ENCODE measurements at regions not wholly inside any gene's neighbourhood (a gene's known extent, or its start where the extent isn't known, plus 50 kb on each side); places are given as distances from the start of the nearest gene placed in this dataset.
A peak's percentile ranks its signal among the peaks of the same experiment; 100 is the strongest.
"Not testable (repeated sequence)": the region's sequence is repeated elsewhere in the genome, so short reads cannot be mapped to it uniquely, and the experiment has no call there.

DNA sequence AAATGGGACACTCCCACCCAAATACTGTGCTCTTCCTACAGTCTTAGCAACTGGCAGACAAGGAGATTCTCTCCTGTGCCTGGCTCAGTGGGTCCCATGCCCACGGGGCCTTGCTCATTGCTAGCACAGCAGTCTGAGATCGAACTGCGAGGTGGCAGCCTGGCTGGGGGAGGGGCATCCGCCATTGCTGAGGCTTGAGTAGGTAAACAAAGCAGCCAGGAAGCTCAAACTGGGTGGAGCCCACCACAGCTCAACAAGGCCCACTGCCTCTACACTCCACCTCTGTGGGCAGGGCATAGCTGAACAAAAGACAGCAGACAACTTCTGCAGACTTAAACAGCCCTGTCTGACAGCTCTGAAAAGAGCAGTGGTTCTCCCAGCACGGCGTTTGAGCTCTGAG is 174.8 kb downstream of the COL12A1 start:
- not testable (repeated sequence) for DNase-seq (ENCODE audit: low read depth)

DNA sequence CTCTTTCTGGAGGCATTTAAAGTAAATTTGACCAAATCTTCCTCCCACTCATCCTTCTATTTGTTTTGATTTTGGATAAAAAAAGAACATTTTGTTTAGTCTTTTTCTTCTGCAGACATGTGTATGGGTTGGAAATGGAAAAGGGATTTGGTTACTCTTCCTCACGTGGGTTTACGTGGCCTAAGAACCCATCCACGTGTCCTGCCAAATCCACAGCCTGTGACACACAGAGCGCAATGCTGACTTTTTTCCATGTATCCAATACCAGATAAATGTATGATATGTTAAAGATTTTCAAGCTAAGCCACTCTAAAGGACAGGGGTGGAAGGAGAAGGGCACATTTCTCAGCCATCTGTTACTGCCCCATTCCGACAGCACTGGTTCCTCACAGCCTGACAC is 176.5 kb downstream of the COL12A1 start:
- no peak for DNase-seq (ENCODE audit: low read depth)

DNA sequence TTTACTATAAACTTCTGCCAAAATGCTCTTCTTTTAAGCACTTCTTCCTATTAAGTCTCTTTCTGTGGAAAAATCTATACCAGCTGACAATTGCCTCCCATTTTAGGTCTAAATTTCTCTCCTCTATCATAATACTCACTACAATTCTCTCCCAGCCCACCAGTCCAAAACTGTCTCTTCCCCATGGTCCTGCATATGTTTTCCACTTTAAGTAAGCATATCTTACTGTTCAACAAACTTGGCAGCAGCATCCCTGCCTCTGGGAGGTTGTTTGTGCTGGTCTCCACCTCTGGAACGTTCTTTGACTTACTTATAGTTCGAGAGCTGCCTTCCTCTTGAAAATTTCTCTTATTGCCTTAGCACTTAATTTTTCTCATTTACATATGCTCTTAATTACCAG is 180.5 kb downstream of the COL12A1 start:
- DNase-seq (ENCODE audit: low read depth) = peak; percentile 16

DNA sequence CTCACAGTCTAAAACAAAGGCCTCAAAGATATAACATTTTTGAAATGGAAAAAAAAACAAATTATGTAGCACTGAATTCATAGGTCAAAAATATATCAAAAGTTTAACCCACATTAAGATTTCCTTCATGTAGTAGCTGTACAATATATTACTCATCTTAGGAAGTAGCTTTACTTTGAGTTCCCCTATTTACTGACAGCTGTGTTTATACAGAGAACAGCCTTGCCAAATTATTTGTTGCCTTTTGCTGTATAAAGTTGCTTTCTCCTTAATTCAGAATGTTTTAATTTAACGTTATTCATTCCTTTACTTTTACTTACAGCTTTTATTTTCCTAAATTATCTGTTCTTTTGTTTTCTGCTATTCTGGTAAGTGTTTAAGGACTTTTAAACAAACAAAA is 181.0 kb downstream of the COL12A1 start:
- DNase-seq (ENCODE audit: low read depth) = peak; percentile 66

DNA sequence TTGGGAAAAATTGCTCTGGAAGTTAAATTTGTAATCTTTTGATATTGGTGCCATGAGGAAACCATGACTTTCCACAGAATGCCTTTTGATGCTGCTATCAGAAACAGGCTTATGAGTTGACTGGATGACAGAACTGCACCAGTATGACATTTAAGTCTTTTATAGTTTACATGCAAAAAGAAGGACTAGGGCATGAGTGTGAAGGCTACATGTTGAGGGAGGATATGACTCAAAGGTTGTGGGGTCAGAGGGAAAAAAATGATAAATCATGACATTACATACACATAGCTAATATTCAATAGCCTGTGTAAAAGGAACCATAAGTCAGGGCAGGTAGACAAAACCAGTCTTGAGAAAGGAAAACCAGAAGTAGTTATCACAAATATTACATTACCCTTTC is 182.2 kb downstream of the COL12A1 start:
- DNase-seq (ENCODE audit: low read depth) = peak; percentile 60

DNA sequence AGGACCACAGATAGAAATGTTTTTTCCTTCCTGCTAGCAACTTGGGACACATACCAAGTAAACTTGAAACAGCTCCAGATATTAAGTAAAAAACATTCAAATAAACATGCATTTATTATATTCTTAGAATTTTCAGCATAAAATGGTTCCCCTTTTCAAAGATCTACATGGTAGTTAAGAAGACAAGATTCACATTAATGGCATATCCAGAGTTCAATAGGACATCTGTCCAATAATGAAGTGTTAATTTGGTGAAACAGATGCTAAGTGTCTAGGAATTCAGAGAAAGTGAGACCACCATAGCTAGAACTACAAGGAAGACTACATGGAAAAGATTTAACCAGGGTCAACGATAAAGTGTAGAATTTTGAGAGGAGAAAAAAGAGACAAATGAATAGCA is 184.9 kb downstream of the COL12A1 start:
- no peak for DNase-seq (ENCODE audit: low read depth)

DNA sequence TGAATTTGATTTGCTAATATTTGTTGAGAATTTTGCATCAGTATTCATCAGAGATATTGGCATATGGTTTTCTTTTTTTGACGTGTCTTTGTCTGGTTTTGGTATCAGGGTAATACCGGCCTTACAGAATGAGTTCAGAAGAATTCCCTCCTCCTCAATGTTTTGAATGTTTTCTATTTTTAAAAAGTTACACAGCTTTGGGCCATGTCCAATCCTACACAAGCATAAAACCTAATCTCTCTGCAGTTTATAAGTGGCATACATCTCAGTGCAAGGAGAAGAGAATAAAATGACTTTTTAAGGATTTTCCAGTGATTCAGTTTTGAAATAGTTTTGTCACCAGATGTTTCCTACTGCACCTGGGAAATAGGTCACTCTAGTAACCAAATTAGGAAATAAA is 185.5 kb downstream of the COL12A1 start:
- DNase-seq (ENCODE audit: low read depth) = no peak

DNA sequence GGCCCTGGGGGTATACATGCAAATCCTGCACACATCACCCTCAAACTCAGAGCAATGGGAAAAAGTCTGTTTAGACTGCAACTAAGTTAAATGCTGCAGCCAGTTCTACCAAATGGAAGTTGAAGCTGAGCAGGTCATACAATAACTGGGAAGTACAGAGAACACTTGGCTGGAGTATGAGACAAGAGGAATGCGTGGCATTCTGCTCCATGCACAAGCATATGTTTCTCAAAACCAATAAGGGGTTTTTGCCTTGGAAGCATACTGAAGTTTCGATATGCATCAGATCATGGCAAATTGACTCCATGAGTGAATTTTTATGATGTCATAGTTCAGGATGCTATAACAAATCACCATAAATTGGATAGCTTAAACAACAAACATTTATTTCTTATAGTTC is 193.8 kb downstream of the COL12A1 start:
- DNase-seq (ENCODE audit: low read depth) = peak; percentile 22

DNA sequence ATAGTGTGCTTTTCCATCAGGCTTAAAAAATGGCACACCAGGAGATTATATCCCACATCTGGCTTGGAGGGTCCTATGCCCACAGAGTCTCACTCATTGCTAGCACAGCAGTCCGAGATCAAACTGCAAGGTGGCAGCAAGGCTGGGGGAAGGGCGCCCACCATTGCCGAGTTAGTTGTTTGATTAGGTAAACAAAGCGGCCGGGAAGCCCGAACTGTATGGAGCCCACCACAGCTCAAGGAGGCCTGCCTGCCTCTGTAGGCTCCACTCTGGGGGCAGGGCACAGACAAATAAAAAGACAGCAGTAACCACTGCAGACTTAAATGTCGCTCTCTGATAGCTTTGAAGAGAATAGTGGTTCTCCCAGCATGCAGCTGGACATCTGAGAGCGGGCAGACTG is 201.9 kb downstream of the COL12A1 start:
- not testable (repeated sequence) for DNase-seq (ENCODE audit: low read depth)

DNA sequence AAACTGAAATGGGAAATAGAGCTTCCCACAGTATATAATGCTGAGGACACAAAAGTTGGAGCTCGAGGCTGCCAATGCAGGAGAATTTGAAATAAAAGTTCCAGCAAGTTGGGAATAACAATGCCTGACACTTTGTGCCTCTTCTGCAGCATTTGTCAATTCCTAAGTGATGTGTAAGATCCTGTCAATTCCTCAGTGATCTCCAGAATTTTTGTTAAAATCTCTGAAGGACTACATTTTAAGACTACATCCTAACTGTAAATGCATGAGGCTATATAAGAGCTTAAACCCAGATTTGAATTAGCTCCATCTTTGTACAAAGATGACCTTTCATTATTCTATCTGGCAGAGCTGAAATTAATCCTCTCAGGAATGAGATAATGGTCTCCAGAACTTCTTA is 208.2 kb downstream of the COL12A1 start:
- DNase-seq (ENCODE audit: low read depth) = no peak

DNA sequence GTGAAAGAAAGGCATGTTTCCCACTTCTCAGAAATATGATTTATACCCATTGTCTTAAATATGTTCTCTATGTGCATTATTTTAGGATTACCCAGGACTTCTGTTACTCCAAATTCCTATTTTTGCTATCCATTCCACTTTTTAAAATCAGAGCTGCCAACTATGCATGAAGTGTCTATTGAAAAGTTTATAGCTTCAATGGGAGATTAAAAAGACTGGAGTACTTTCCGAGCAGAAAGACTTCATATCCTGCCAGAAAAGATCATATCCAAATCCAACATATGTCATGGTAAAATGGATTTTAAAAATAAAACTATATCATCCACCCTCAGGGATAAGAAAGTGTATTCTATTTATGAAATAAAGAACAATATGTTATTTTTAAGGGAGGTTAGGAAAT is 212.7 kb downstream of the COL12A1 start:
- no peak for DNase-seq (ENCODE audit: low read depth)

DNA sequence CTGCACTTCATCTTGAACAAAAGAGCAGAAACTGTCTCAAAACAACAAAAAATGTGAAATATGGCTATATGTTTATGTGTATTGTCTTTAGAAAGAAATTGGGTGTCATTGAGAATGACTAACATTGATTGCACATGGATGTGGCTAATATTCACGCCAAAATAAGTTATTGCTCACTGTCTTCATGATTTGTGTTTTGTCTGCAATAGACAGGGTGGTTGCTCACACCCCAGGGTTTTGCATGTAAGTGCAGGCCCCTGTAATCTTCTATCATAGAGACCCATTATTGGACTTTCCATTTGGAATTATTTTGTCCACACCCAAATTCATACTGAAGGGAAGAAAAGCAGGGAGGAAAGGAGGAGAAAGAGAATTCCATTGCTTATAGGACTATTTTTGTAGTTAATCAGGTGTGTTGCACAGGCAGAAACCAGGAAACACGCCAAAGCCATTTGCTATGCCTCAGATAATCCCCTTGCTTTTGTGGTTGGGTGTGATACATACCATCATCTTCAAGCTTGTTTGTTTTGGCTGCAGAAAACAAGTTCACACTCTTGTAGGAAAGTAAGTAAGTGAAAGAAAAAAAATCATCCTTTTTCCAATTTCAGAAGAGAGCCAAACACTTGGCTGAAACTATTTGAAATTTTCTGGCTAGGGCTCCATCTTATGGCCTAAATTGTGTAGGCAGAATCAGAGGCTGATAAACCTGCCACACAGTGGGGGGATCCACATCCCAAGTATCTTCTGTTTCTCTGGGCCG is 214.1 kb downstream of the COL12A1 start:
- peak; percentile 87 for DNase-seq (ENCODE audit: low read depth)

DNA sequence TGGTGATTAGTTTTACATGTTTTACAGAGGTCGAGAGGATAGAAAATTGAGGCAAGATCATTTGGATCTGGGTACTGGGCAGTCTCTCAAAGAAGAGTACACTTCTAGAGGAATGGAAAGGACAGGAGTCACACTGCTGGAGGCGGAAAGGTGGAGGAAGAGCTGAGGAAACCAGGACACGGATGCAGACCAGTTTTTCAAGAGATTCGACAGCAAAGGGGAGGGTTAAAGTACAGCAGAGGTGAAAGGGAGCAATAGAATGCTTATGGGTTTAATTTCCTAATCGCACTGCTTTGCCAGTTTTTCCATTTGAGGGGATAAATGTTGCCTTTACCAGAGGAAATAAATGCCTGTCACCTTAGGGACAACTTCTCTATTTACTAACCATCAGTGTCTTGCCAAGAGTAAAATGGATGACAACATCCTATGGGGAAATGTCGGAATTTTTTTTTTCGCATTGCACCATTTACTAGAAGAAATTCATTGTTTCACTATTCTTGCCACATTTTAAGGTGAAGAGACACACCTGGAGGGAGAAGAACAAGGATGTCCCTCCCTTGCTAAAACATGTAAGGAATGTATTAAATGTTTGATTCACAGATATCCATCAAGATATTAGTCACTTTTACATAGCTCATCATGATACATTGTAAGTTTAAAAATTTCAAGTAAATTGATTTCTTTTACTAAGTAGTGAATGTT is 226.6 kb downstream of the COL12A1 start:
- DNase-seq (ENCODE audit: low read depth) = no peak

DNA sequence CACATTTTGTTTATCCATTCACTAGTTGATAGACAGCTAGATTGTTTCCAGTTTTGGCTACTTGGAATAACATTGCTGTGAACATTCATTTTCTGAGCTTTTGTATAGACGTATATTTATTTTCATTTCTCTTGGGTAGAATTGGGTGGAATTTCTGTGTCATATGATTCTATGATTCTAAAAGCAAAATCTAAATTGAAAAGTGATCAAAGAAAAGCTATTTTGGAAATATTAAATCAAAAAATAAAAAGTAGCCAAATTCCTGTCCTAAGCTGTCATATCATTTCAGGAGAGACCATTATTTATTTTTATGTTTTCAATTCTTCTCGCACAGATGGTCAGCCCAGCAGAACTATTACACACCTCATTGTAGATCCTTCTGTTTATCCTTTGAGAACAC is 229.2 kb downstream of the COL12A1 start:
- DNase-seq (ENCODE audit: low read depth) = peak; percentile 10

DNA sequence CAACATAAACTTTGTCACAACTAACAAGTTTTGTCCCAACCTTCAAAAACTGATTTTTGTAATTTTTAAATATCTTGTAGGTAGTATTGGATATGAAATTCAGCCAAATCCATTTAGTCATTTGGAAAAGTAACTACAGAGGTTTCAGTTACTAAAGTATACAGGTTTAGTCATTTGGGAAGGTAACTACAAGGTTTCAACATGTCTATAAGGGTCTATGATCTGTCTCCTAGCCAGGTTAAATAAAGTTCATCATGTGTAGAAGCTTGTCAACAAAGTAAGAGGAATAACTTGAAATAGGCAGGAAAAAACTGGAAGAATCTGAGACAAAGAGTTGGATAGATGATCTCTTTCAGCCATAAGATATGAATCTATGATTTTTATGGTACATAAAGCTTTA is 229.8 kb downstream of the COL12A1 start:
- no peak for DNase-seq (ENCODE audit: low read depth)

DNA sequence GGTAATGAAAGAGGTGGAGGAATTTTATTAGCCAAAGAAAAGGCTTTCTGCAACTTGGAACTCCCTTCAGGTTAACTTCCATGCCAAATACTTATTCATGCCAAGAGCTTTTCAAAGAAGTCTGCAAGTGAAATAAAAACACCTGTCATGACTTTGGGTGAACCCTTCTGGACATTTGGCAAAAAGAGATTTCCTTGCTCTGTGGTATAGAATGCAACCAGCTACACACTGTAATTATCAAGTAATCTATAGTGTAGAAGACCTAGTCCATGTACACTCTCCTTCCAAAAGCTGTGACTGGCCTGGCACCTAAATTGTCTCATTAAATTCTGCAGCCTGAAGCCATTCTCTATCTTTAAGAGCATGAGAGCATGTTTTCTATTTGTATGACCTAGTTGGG is 232.3 kb downstream of the COL12A1 start:
- DNase-seq (ENCODE audit: low read depth) = no peak

DNA sequence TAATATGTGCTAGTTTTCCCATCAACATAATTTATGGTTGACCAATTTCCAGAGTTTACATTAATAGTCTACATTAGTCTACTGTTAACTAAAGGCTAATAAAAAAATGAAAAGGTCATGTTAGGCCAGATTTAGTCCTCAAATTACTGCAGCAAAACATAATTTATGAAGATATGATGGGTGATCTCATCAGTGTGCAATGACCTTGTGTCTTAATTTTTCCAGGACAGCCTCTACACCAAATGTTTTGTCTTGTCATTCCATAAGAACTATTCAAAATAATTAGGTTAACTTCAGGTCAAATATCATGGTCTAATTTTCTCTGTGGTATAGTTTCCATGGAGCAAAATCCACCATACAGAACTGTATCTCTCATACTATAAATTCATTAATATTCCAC is 234.2 kb downstream of the COL12A1 start:
- peak; percentile 53 for DNase-seq (ENCODE audit: low read depth)

DNA sequence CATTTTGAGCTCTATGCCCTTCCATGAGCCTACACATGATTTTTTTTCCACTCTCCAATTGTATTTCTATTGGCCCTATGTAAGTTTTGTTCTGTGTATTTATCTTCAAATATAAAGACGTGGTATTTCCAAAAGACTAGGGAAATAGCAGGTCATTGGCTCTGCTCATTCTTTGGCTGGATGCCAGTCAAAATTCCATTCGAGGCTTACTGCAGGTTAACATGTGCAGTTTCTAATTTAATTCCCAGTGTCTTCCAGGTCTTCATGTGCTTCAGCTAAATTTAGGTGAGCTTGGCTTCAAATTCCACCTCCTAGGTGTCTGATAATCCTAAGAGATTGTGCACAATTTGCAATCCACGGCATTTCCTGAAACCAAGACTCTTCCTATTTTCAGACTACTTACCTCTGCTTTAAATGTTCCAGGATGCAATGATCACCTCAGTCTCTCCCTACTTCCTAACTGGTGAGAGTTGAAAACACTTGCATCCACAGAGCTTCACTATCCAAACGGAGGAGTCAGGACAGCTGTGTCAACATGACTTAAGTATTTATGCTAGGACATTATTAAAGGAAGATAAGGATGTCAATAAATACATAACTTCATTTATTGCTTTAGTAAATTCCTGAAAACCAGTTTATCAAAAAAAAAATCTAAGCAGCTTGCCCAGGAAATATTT is 236.1 kb downstream of the COL12A1 start:
- peak; percentile 3 for DNase-seq (ENCODE audit: low read depth)

DNA sequence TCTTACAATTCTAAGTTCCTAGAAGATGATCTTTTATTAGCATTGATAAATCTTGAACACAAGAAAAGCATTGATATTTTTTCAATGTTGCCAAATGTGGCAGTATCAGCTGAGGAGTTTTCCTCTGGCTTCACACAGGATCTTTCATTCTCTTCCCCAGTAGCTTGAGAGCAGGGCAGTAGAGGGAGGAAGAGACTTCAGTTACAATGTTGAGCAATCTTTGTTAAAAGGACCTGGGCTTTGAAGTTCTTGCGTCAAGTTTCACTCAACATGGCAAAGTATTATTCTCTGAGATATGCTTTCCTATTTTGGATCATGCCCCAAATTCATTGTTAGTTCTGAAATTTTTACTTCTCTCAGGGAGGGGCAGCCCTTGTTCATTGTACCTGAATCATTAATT is 238.0 kb downstream of the COL12A1 start:
- DNase-seq (ENCODE audit: low read depth) = peak; percentile 49

DNA sequence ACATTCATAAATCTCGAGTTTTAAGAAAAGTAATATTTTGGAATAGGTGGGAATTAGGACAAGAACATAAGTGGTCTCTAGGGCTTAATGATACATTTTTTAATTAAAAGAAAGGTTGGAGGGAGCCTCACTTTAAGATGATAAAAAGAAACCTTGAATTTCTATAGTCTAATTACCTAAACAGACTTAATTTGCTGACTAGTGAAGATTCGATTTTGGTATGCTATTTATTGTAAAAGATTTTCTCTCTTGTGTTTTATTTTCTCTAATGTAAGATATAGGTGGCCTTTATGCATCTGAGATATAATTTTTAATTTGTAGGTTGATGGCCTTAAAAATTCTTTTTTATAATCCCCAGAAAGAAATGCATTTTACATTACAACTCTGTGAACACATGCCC is 239.1 kb downstream of the COL12A1 start:
- DNase-seq (ENCODE audit: low read depth) = no peak

DNA sequence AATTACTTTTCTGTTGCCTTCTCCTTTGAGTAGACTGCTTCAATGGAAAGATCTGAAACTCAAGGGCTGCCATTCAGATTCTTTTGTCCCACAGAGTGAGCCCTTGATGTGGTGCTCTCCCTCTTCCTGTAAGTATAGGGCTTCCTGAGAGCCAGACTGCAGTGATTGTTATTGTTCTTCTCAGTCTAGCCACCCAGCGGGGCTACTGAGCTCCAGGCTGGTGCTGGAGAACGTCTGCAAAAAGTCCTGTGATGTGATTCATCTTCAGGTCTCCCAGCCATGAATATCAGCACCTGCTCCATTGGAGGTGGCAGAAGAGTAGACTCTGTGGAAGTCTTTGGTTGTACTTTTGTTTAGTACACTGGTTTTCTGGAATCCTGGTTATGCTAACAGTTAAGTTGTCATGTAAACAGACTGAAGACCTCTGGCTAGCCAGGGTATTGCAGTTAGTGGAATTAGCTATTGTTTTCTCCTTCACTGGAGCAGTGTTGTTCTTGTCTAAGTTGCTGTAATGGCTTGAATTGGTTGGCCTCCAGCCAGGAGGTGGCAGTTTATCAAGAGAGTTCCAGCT is 240.9 kb downstream of the COL12A1 start:
- peak; percentile 54 for DNase-seq (ENCODE audit: low read depth)

DNA sequence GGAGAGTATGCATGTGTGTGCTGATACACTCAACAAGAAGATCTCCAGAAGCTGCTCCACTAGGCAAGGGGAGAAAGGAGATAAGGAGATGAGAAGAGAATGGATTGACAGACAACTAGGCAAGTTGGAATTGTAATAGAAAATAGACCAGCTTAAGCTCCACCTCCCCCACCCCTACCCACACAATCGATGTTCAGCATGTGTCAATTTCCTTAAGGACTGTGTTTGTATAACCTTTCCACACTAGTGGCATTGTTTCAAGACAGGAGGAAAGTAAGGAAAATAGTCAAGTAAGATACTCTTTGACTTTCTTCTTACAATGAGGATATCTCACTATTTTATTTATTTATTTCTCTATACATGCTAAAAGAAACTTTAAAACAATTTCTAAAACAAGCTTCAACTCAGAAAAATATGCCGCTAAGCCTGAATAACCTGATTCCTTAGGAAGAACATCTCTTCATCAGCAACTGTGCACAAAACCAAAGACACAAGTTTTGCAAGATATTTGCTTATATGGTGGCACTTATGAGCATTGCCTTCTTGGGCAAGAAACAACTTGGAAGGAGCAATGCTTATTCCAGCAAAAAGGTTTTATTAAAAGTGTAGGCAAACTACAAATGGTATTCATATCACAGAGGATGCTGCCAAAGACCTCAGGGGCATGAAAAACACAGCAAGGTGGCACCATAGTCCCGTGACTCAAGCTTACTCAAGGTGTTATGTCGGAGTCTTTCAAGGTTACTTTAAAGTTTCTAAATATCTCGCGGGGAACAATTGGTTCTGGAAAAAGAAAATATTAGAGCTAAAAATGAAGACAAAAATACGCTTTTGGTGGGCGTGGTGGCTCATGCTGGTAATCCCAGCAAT is 249.1 kb downstream of the COL12A1 start:
- no peak for DNase-seq (ENCODE audit: low read depth)
